GM21737 (cell line): ENCODE measurements at regions not wholly inside any gene's neighbourhood (a gene's known extent, or its start where the extent isn't known, plus 50 kb on each side); places are given as distances from the start of the nearest gene placed in this dataset.
"Not testable (repeated sequence)": the region's sequence is repeated elsewhere in the genome, so short reads cannot be mapped to it uniquely, and the experiment has no call there.

ENCODE experiments used
- ATAC-seq: cut with Tn5 transposase; IDR thresholded peaks from one replicate; pipeline ENCODE4 v1.9.1; 2021; ENCODE audit warnings: mild to moderate bottlenecking, moderate library complexity; ENCODE audit not compliant: unreplicated experiment

DNA sequence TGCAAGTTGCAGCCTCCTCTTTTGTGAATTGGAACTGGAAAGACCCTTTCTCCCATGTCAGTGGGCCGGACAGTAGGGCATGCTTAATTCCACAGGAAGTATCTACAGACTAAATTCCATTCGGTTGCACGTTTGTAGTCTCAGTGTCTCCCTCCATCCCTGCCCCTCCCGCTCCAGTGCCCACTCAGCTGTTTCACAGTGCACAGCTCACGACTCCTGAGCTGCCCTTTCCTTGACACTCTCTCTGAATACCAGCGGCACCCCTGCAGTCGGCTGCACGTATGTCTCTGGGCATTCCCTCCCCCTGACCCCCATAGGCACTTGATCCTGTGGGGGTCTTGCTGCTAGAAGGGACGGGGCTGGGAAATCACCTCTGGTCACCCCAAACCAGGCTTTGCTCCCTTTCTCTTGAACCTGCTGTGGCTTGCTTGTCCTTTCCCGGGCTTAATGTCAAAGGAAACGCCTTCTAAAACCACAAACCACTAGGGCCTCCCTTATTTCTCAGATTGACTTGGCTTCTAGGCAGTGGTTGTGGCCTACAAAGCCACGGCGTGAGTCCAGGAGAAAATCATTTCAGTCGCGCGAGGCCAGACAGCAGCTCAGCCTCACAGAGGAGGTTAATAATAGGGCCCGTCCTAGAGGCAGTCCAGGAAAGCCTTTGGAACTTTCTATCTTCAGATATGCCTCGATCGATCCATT lies 365.3 kb upstream of the PROX1 start:
- no peak for ATAC-seq

DNA sequence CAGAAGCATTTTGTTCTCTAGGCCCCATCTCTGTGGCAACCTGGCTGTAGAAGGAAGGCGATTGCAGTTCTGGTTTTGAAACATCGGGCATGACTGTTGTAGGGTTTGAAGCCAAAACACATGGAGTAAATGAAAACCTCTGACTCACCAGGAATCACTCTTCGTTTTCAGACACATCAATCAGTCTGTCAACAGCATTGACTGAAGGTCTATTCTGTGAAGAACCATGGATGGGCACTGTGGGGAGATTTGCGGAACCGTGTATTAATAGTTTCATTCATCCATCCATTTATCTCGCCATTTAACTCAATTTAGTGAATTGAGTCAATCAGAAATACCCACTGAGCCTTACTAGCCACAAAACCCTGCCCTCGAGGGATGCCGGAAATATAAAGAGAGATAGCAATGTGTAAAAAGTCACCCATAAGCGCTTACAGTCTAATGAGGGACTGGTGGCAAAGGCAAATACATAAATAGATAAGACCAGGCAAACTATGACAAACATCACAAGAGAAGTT lies 364.6 kb upstream of the PROX1 start:
- ATAC-seq, result no peak

DNA sequence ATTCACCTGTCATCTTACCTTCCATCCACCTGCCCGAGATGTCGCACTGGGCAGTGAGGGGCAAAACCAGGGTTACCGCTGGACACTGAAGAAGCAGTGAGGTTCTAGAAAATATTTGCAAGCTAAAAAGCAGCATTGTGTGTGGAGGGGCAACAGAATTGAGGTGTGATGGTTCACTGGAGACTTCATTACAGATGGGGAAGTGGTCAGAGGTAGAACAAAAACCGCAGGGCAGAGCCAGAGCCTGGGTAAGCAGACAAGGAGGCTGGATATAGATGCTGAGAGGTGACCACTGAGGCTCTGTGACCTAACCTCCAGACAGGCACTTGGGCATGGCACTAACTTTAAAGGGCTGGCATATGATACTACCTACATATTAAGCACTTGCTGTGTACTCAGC lies 363.9 kb upstream of the PROX1 start:
- no peak for ATAC-seq

DNA sequence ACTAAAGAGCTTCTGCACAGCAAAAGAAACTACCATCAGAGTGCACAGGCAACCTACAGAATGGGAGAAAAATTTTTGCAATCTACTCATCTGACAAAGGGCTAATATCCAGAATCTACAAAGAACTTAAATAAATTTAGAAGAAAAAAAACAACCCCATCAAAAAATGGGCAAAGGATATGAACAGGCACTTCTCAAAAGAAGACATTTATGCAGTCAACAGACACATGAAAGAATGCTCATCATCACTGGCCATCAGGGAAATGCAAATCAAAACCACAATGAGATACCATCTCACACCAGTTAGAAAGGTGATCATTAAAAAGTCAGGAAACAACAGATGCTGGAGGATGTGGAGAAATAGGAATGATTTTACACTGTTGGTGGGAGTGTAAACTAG lies 351.0 kb upstream of the PROX1 start:
- not testable (repeated sequence) for ATAC-seq

DNA sequence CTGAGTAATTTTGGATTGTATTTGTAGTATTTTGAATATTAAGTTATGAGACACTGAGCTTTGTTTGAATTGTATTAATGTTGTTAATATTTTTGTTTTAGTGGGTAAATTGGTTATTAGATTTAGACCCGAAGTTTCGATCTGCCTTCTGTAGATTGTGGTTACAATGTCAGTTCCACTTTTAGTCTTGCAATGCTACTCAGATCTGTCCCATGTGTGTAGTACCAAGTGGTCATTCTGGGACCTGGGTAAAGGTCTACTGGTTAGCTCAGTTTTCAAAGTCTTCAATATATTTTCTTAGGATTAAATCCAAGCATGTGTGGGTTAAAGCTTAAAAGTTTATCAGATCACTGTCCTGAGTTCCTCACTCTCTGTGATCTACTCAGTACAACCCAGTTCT lies 346.5 kb upstream of the PROX1 start:
- ATAC-seq, result no peak

DNA sequence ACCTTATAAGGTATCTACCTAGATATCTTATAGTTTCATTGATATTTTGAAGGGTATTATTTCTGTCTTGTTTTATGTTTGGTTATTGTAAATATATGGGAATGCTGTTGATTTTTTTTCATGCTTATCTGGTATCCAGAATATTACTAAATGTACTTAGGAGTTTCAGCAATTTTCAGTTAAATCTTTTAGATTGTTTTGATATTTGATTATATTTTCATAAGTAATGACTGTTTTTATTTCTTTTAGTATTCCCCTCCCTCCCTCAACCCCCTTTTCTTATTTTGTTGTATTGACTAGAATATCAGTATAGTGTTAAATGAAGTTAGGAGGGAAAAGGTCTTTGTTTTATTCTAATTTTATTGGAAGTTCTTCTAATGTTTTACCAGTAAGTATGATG lies 344.4 kb upstream of the PROX1 start:
- ATAC-seq, result no peak

DNA sequence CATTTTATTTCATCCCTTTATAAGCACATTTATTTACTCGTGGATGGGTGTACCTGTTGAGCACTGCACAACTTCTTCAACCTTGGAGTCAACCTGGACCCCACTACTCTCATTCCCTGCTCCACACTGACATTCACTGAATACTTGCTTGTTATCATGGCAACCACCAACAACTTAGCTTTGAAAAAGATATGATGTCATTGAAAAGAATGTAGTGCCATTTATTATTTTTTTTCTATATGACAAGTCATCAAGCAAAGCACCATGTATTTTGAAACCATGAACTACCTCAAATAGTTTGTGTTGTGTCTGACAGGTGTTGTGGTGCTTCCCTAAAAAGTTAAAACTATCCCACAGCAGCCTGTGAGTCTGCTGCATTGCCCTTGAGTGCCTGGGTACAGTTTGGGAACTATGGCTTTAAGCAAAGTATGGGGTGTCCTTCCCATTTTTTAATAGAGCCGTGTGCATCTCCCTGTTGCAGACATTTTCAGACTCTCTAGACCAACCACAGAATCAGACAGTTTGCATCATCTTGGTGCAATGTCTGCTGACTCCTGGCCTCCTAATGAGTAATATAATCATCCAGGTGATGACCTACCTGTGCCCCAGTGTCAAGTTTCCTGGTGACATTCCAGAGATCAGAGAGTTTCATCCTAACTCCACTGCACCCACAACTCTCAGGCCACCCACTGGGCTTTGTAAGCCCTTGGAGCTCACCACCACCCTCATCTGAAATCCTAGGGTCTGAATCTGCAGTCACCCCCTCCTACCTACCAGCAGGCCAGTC lies 339.7 kb upstream of the PROX1 start:
- ATAC-seq, result no peak

DNA sequence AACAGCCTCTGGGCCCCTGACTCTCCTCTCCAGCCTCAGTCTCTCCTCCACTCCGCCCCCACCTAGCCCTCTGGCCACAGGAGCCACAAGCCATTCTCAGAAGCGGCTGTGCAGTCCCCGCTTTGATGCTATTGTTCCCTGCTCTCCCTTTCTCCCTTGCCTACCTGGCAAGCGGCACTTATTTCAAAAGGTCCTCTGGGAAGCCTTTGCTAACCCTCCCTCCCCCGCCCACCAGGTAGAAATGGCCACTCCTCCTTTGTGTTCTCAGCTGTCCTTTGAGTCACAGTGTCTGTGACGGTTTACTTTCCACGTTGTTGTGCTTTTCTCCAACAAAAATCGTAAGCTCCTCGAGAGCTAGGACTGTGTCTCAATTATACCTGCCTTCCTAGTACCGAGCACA lies 338.4 kb upstream of the PROX1 start:
- no peak for ATAC-seq

DNA sequence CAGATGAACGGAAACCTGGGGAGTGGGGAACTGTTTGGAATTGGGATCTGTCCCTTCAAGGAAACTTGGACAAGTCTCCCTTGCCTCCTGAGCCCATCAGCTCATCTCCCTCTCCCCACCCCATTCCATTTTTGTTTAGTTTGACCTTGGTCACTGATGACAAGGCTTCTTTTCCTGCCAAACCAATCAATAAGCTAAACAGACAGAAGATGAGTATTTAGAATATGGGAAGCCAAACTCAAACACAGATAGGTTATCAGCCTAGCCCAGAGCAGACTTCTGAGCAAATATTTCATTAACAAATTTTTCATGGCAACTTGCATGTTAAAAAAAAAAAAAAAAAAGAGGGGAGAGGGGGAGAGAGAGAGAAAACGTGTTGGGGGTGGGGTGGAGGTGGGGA lies 337.2 kb upstream of the PROX1 start:
- no peak for ATAC-seq

DNA sequence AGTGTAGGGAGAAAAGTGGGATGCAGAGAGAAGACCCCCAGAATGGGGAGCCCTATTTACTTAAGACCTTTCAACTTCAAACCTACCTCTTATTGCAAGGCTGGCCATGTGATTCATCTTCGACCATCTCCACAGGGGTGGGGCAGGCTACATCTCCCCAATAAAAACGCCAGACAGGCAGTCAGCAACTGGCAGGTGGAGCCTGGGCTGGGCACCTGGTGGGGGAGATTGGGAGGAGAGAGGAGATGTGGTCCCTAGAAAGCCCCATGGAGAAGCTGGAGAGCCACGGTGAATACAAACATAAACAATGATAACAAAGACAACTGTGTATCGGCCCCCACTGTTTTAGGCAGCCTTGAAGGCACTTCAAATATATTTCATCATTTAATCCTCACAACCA lies 336.7 kb upstream of the PROX1 start:
- ATAC-seq, result no peak

DNA sequence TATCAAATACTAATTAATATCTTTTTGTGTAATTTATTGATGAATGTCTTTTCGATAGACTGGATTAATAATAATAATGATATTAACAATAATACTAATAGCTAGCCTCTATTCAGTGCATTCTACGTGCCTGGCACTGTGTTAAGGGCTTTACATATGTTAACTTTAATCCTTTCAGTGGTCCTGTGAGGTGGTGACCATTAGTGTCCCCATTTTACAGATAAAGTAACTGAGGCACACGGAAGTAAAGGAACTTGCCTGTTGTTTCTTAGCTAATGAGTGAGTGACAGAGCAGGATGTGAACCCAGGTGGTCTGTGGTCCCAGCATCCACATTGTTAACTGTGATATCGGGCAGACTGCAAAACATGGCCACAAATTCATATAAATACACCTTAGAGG lies 335.7 kb upstream of the PROX1 start:
- no peak for ATAC-seq

DNA sequence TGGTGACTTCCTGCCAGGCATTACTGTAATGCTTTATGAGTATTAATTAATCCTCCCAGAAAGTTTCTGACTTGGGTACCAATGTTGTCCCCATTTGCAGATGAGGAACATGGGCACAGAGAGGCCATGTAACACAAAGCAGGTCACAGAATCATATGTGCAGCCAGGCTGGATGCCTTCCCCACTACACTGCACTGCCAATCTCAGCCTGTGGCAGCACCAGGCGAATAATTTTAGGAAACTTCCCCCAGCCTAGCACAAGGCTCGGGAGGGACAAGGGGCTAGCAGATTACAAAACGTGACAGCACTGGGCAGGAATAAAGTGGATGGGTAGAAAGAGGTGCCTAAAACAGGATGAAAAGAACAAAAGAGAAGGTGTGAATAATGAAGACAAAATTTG lies 331.7 kb upstream of the PROX1 start:
- no peak for ATAC-seq

DNA sequence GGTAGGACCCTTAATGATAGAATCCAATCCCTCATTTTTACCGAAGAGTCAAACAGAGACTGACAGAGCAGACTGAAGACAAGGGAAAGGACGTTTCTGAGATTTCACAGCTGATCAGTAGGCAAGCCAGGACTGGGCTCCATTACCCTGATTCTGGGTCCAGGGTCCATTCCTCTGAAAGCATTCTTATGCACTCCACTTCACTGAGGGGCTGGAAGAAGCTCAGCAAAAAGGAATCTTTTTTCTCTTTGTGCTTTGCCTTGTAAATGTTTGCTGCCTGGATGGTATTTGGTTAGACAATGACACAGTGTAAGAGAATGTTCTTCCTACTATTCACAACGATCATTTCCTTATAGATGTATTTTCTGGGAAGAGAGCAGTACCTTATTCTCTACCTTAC lies 331.3 kb upstream of the PROX1 start:
- ATAC-seq, result no peak

DNA sequence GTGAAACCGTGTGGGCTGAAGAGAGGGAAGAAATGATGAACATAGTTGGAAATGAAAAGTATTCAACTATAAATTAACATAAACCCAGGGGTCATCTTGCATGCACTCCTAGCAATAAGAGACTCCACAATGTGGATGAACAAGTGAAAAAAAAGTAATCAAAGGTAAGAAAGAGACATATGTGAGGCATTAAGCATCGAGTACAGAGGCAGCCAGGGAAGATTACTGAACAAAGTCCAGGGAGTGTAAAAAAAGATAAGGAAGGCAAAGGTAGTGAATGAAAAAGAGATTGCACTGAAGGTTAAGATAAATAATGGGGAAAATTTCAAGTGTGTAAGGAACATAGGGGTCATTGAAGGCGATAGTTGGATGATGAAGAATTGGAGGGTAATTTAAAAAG lies 330.8 kb upstream of the PROX1 start:
- no peak for ATAC-seq

DNA sequence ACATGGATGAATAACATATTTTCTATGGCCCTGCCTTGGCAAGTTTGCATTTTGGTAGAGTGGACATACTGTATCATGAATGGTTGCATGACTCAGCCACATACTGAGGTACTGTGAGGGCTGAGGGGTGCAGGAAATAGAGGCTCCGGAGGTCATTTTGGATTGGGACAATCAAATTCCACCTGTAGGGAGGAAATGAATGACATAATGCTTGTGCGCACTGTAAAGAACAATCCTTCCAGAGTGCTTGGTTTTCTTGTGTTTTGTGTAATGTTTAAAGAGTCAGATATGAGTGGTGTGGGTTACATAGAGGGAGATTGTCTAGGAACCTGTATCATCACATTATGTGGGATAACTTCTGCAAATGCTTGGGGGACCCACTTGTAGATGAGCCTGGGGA lies 329.9 kb upstream of the PROX1 start:
- ATAC-seq, result no peak

DNA sequence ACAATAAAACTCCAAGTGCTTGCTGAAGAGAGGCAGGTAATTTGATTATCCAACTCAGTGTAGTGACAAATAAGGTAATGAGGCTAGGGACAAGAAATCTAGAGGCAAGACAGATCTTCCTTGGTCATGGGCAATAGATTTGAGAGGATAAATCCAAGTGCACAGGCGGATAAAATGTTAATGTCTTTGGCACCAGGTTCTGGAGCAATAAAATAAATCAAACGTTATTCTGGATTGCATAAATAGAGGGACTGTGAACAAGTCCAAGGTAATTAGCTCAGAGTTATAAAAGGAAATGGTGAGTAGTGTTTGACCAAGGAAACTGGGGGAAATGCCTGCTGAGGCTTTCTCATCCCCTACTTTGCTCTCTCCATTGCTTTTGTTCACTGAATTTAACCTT lies 329.3 kb upstream of the PROX1 start:
- no peak for ATAC-seq

DNA sequence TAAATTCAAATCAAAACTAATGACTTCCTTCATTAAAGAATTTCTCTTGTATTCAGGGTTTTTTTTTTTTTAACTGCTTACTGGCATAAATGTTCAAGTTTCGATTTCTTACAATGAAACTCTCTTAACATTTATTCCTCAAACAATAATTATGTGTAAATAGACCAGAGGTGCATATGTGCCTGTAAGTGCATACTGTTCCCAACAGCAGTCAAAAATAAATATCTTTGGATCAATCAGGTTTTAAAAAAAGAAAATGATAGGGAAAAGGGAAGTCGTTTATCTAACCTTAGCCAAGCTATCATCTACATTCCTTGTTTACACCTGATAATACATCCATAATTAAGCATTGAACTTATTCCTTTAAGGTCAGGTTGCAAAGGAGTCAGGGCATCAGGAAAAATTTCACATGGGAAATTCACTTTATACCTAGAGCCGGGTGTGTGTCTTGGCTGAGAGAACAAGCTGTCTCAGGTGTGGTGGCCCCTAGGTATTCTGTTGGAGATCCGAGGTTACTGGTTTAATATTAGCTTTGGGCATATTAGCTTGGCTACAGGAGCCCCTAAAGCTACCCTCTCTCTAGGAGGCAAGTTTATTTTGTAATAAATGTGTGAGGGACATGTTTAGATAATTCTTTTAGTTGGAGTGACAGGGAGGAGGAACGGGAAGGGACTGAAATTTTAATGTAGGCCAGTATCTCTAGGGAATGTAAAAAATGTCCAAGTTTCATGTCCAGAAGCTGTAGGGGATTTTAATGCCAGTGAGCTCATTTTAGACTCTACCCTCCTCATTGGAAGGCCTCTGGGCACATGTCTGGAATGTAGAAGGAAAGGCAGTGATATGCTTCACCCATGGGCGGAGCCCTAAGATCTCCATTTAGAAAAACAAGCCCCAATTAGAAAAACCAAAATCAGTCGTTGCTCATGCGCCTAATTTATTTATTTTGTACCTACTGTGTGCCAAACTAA lies 327.9 kb upstream of the PROX1 start:
- no peak for ATAC-seq

DNA sequence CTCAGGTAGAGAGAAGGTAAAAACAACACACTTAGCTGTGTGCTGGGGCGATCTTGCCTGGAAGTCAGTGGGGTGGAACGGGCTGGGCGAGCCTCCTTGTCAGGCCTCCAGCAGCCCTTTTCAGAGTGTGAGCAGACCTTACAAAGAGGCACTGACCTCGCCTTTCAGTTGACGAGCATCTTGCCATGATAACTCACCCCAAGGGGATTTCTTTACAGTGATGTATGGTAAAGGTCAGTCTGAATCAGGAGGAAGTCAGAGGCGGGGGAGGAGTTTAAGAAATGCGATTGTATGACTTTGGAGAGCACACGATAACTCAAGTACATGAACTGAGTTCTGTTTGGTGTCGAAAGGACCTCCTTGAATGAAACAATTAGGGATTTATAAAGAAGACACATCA lies 326.5 kb upstream of the PROX1 start:
- ATAC-seq, result no peak

DNA sequence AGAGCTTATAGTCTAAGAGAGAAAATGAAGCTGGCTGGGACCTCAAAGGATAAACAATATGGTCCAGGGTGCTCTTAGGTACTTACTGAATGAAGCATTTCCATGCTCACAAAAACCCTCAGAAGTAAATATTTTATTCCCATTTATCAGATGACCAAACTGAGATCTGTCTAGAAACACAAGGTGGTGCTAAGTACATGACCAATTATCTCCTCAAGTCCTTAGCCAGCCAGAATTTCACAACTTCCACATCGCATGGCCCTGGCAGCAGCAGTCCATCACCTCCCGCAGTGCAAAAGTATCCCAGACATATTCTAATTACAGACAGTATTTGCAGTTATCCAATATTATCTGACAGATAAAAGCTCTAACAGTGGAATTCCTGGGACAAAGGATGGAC lies 321.7 kb upstream of the PROX1 start:
- ATAC-seq, result no peak

DNA sequence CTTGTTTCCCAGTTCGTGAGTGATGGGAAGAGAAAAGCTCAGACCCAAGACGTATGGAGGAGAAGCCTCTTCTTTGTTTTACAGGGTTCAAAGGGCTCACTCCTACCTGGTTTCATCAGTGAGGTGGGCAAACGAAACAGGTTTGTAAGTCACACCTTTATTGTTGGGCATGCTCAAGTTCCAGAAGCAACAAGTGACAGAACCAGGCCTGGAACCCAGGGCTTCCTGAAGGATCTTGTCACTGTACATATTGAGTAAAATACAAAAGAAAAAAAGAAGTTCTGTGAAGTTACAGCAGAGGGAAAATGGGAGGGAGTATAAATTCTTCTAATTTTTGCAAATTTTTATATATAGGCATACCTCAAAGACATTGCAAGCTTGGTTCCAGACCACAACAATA lies 320.9 kb upstream of the PROX1 start:
- ATAC-seq, result no peak

DNA sequence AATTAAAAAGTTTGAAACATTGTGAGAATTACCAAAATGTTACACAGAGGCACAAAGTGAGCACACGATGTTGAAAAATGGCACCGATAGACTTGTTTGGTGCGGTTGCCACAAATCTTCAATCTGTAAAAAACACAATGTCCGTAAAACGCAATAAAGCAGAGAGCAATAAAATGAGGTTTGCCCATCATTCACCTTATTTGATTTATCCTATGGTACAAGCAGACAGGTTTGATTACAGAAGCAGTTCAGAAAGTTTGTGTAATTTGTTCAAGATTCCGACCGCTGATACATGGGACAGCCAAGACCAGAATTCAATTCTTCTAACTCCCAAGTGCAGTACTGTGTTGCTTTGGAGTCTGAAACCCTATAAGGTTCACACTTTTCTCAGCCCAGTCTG lies 318.3 kb upstream of the PROX1 start:
- no peak for ATAC-seq
